ENCODE measurements at regions not wholly inside any gene's neighbourhood (a gene's known extent, or its start where the extent isn't known, plus 50 kb on each side); places are given as distances from the start of the nearest gene placed in this dataset.
"Not testable (repeated sequence)": the region's sequence is repeated elsewhere in the genome, so short reads cannot be mapped to it uniquely, and the experiment has no call there.

DNA sequence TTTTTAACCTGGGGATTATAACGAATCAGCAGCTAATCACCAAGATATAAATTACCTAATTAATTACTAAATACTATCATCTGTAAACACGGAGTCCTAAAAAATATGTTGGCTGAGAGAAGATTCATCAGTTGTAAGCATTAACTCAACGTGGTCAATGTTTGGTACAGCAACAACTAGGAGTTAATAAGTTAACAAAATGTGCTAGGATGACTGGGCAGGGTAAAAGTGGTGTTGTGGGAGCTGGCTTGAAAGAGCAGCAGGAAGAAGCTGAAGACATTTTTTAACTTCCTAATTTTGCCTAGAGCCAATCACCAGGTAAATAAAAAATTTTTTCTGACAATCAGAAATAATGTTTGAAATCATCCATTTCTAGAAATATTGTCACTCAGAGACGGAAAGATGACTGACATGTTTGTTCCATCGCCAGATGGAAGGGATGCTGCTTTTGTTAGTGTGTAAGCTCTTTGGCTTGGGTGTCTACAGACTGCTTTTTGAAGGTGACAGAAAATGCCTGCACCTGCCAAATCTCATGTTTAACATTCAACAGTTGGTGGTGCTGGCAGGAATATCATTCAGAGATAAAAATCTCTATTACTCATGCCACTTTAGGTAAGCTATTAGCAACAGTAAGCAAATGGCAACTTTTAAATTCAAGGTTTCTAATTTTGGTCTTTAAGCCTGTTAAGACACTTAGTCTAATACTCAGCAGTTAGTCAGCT is 1126.9 kb downstream of the STPG2 start:
- Mint-ChIP-seq H3K36me3 (ENCODE audit: low read depth) (no peaks in the 10 kb centered on the region), H3K27me3 (ENCODE audit: low read depth) (no peaks in the 10 kb centered on the region)

GRCh38 chr4:97027728-97028410 is 1115.4 kb downstream of the STPG2 start:
- H3K4me1 Mint-ChIP-seq = peaks cover 12% of the 10 kb centered on the region
- no peak overlapping the region for H3K27ac Mint-ChIP-seq (ENCODE audit: unreplicated experiment)
- TF ChIP-seq CTCF (conservative IDR thresholded peaks at IDR 0.05) = no peak
- H3K27me3 Mint-ChIP-seq (ENCODE audit: low read depth) = no peaks in the 10 kb centered on the region
- no peaks in the 10 kb centered on the region for H3K9me3 Mint-ChIP-seq
- H3K4me3 Mint-ChIP-seq = no peak overlapping the region
- H3K36me3 Mint-ChIP-seq (ENCODE audit: low read depth) = no peaks in the 10 kb centered on the region
- no peak for DNase-seq (ENCODE audit: low read depth, low spot score)

More for the DNA sequence above, 1126.9 kb downstream of the STPG2 start:
- no peak for TF ChIP-seq CTCF (conservative IDR thresholded peaks at IDR 0.05)
- DNase-seq (ENCODE audit: low read depth, low spot score) = no peak
- no peak overlapping the region for H3K27ac Mint-ChIP-seq (ENCODE audit: unreplicated experiment)
- H3K9me3 Mint-ChIP-seq = no peaks in the 10 kb centered on the region
- no peak overlapping the region for H3K4me3 Mint-ChIP-seq
- H3K4me1 Mint-ChIP-seq = no peaks in the 10 kb centered on the region

DNA sequence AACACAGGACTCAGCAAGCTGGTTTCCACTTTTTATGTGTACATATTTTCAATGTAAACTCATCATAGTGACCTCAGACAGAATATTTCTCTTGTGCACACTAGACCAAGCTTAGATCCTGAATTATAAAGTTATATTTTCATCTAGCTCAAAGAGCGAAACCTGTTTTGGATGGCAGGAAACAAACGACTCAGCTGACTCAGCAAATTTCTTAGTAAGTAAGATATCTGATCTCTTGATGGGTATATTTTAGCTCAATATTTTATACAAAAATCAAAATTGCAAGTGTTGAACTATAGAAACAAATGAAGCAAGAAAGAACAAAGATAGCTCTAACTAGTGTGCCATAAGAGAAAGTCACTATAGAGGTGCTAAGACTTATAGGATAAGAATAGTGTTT is 1114.5 kb downstream of the STPG2 start:
- no peaks in the 10 kb centered on the region for H3K36me3 Mint-ChIP-seq (ENCODE audit: low read depth)
- no peak for TF ChIP-seq CTCF (conservative IDR thresholded peaks at IDR 0.05)
- H3K4me1 Mint-ChIP-seq = peaks cover 12% of the 10 kb centered on the region
- no peaks in the 10 kb centered on the region for H3K9me3 Mint-ChIP-seq
- DNase-seq (ENCODE audit: low read depth, low spot score) = no peak
- no peak overlapping the region for H3K27ac Mint-ChIP-seq (ENCODE audit: unreplicated experiment)
- H3K4me3 Mint-ChIP-seq = no peak overlapping the region
- H3K27me3 Mint-ChIP-seq (ENCODE audit: low read depth) = no peaks in the 10 kb centered on the region

GRCh38 chr4:97037411-97038145 is 1105.7 kb downstream of the STPG2 start:
- DNase-seq (ENCODE audit: low read depth, low spot score) = peak; percentile 1
- H3K4me1 Mint-ChIP-seq; H3K27me3 Mint-ChIP-seq (ENCODE audit: low read depth); H3K9me3 Mint-ChIP-seq; H3K4me3 Mint-ChIP-seq; H3K36me3 Mint-ChIP-seq (ENCODE audit: low read depth): not testable (repeated sequence)
- H3K27ac Mint-ChIP-seq (ENCODE audit: unreplicated experiment) = peak overlapping the region; percentile 53

- Mint-ChIP-seq H3K36me3 (ENCODE audit: low read depth) (no peaks in the 10 kb centered on the region), H3K27me3 (ENCODE audit: low read depth) (no peaks in the 10 kb centered on the region), H3K9me3 (no peaks in the 10 kb centered on the region), H3K4me1 (peaks cover 7% of the 10 kb centered on the region), H3K27ac (ENCODE audit: unreplicated experiment) (no peak overlapping the region), H3K4me3 (no peak overlapping the region)
- DNase-seq (ENCODE audit: low read depth, low spot score) = no peak
- no peak for TF ChIP-seq CTCF (conservative IDR thresholded peaks at IDR 0.05)
Observed at GRCh38 chr4:97038146-97038516, 1105.1 kb downstream of the STPG2 start.

DNA sequence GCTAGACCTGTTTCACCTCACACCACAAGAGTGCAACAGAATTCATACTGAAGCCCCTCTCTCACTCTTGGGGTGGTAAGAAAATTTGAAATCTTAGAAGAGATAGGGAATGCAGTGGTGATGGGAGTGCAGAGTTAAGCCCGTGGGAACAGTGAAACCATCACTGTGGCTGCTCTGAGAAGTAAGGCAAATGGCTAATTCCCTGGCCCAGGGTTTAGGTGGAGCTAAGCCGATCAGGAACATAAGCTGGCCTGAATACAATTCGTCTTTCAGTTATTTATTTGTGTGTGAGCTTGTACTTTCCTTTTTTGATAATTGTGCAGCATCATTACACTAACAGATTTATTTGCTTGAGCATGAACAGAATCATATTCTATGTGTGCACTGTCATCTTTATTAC is 1070.6 kb downstream of the STPG2 start:
- Mint-ChIP-seq H3K4me3 (no peak overlapping the region), H3K36me3 (ENCODE audit: low read depth) (no peaks in the 10 kb centered on the region), H3K9me3 (no peaks in the 10 kb centered on the region), H3K27ac (ENCODE audit: unreplicated experiment) (no peak overlapping the region), H3K27me3 (ENCODE audit: low read depth) (no peaks in the 10 kb centered on the region), H3K4me1 (no peaks in the 10 kb centered on the region)
- no peak for TF ChIP-seq CTCF (conservative IDR thresholded peaks at IDR 0.05)
- DNase-seq (ENCODE audit: low read depth, low spot score) = no peak

All from neural crest cell (in vitro differentiated cells).